CD4-positive, alpha-beta T cell (primary cell): ENCODE measurements at regions not wholly inside any gene's neighbourhood (a gene's known extent, or its start where the extent isn't known, plus 50 kb on each side); places are given as distances from the start of the nearest gene placed in this dataset.

ENCODE experiments used
- ATAC-seq: fragments of 200-7000 bp; cut with Tn5 transposase; one replicate; pipeline ENCODE4 v1.10.0; 2022; ENCODE audit warnings: mild to moderate bottlenecking; ENCODE audit not compliant: poor library complexity
- CTCF ChIA-PET: fragments of 350-600 bp; sonication (Branson Sonifier 250); formaldehyde crosslinking; loops from one replicate; lab custom pipeline; 2021; ENCODE audit warnings: antibody characterized with exemption, inconsistent platforms; lab: Charles Lee
- POLR2A ChIA-PET: fragments of 350-600 bp; sonication (Branson Sonifier 250); formaldehyde crosslinking; loops from one replicate; lab custom pipeline; 2021; ENCODE audit warnings: antibody characterized with exemption, inconsistent platforms; lab: Charles Lee
- DNase-seq, 14 experiments: peaks; one replicate each; pipeline ENCODE4 v3.0.0-alpha.2; 2013 to 2020; ENCODE audit warnings: mixed read lengths in 2 of 14
- H3K27ac ChIP-seq, 2 donors: one replicate each; pipeline versions ENCODE4 v1.5.1 to v1.7.0; 2013; ENCODE audit warnings: low read length in 2 of 2, low read depth in 1 of 2, mild to moderate bottlenecking in 1 of 2
- H3K27me3 ChIP-seq, 2 experiments: 1 replicate in 1 of 2; 2 replicates in 1 of 2; pipeline versions ENCODE4 v1.6.1 to v1.7.0; 2013; ENCODE audit warnings: low read length in 2 of 2, control low read depth in 1 of 2, mild to moderate bottlenecking in 1 of 2, moderate library complexity in 1 of 2; ENCODE audit not compliant: insufficient read depth in 2 of 2, control insufficient read depth in 1 of 2
- H3K36me3 ChIP-seq: one replicate; pipeline ENCODE4 v1.6.1; 2013; ENCODE audit warnings: low read length, control low read depth; ENCODE audit not compliant: insufficient read depth
- H3K4me1 ChIP-seq: one replicate; pipeline ENCODE4 v1.6.1; 2013; ENCODE audit warnings: low read length, control low read depth; ENCODE audit not compliant: insufficient read depth
- H3K4me3 ChIP-seq: one replicate; pipeline ENCODE4 v1.5.1; 2013; ENCODE audit warnings: mild to moderate bottlenecking, low read length, moderate library complexity
- H3K9me3 ChIP-seq, 2 experiments: 1 replicate in 1 of 2; 2 replicates in 1 of 2; pipeline versions ENCODE4 v1.6.1 to v1.7.0; 2013; ENCODE audit warnings: low read length in 2 of 2, mild to moderate bottlenecking in 2 of 2, control low read depth in 1 of 2, moderate library complexity in 1 of 2; ENCODE audit not compliant: control insufficient read depth in 1 of 2, insufficient read depth in 1 of 2
- H3K27ac Mint-ChIP-seq: one replicate; pipeline ENCODE4 v1.8.0; 2020; ENCODE audit warnings: mixed read lengths
- H3K27me3 Mint-ChIP-seq: one replicate; pipeline ENCODE4 v1.8.0; 2021; ENCODE audit warnings: mixed read lengths
- H3K36me3 Mint-ChIP-seq: one replicate; pipeline ENCODE4 v1.8.0; 2021; ENCODE audit warnings: low read depth, mixed read lengths
- H3K4me1 Mint-ChIP-seq: one replicate; pipeline ENCODE4 v1.8.0; 2021; ENCODE audit warnings: low read depth, mixed read lengths
- H3K4me3 Mint-ChIP-seq: one replicate; pipeline ENCODE4 v1.8.0; 2020; ENCODE audit warnings: mild to moderate bottlenecking, mixed read lengths
- H3K9me3 Mint-ChIP-seq: one replicate; pipeline ENCODE4 v1.8.0; 2020; ENCODE audit warnings: mixed read lengths
- intact Hi-C, 2 experiments: fragments of 100-400 bp; cut with DNase I in 1 of 2; cut with micrococcal nuclease in 1 of 2; formaldehyde crosslinking; loops; one replicate each; pipeline versions ENCODE4 v1.15.1 to v1.9.0; 2023 to 2025; cut with DNase I, micrococcal nuclease
- TF ChIP-seq, protein P1 (sequence below): fragments of 200-600 bp; IDR thresholded peaks from one replicate; pipeline ENCODE4 v1.8.0; 2022; ENCODE audit warnings: antibody characterized with exemption, mild to moderate bottlenecking

DNA sequence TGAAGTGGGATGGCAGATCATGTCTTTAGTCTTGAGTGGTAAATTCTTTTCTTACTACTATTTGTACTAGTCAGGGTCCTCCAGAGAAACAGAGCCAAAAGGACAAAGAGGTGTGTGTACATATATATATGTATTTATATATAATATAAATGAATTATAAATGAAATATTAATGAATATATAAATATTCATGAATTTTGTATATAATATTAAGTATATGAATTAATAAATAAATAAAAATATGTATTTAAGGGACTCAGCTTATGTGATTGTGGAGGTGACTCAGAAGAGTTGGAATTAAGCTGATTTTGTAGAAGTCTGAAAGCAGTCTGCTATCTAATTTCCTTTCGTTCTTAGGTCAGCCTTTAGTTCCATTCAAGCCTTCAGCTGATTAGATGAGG, 265.3 kb upstream of the MMS22L start:
- Histone ChIP-seq H3K4me3 (no peak overlapping the region), H3K27me3 (no peaks in the 10 kb centered on the region), H3K36me3 (no peaks in the 10 kb centered on the region), H3K9me3 (no peaks in the 10 kb centered on the region), H3K27ac (no peak overlapping the region), H3K4me1 (no peaks in the 10 kb centered on the region)
- intact Hi-C loops, result no loop called here
- DNase-seq, result no peak
- peaks cover 3% of the 10 kb centered on the region for H3K9me3 Mint-ChIP-seq
- H3K36me3 Mint-ChIP-seq, result no peaks in the 10 kb centered on the region
- ChIA-PET POLR2A (no interaction called here), CTCF (no interaction called here)
- no peaks in the 10 kb centered on the region for H3K27me3 Mint-ChIP-seq
- H3K4me3 Mint-ChIP-seq, result no peak overlapping the region
- TF ChIP-seq, protein P1, sequence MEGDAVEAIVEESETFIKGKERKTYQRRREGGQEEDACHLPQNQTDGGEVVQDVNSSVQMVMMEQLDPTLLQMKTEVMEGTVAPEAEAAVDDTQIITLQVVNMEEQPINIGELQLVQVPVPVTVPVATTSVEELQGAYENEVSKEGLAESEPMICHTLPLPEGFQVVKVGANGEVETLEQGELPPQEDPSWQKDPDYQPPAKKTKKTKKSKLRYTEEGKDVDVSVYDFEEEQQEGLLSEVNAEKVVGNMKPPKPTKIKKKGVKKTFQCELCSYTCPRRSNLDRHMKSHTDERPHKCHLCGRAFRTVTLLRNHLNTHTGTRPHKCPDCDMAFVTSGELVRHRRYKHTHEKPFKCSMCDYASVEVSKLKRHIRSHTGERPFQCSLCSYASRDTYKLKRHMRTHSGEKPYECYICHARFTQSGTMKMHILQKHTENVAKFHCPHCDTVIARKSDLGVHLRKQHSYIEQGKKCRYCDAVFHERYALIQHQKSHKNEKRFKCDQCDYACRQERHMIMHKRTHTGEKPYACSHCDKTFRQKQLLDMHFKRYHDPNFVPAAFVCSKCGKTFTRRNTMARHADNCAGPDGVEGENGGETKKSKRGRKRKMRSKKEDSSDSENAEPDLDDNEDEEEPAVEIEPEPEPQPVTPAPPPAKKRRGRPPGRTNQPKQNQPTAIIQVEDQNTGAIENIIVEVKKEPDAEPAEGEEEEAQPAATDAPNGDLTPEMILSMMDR, result no peak
- ATAC-seq, result no peak
- no peaks in the 10 kb centered on the region for H3K4me1 Mint-ChIP-seq
- no peak overlapping the region for H3K27ac Mint-ChIP-seq

GRCh38 chr6:97557355-97557754, 274.3 kb upstream of the MMS22L start:
- ChIA-PET CTCF (no interaction called here), POLR2A (interaction anchor here (0.5 kb wide), 1 partner anchor 10 kb away, joined by 4 read pairs; no protein-coding TSS in a partner anchor)
- Mint-ChIP-seq H3K4me3 (no peak overlapping the region), H3K9me3 (no peaks in the 10 kb centered on the region), H3K27me3 (no peaks in the 10 kb centered on the region), H3K27ac (no peak overlapping the region), H3K4me1 (no peaks in the 10 kb centered on the region), H3K36me3 (no peaks in the 10 kb centered on the region)
- TF ChIP-seq, protein P1, result no peak
- Histone ChIP-seq H3K9me3 (no peaks in the 10 kb centered on the region), H3K4me3 (no peak overlapping the region), H3K4me1 (no peaks in the 10 kb centered on the region), H3K27me3 (no peaks in the 10 kb centered on the region), H3K36me3 (no peaks in the 10 kb centered on the region), H3K27ac (no peak overlapping the region)
- DNase-seq (no peak), ATAC-seq (no peak)
- intact Hi-C loops, result no loop called here

DNA sequence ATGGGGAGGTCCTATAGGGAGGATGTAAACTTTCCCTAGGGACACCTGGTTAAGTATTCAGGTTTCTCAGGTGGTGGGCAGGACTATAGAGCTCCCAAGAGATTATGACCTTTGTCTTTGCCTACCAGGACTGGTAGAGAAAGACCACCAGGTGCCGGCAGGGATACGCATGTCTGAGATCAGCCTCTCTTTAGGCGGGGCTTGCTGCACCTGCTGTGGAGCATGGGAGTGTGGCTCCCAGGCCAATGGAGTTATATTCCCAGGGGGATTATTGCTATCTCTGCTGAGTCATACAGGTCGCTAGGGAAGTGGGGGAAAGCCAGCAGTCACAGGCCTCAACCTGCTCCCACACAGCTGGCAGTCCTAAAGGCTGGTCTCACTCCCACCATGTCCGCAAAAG, 280.5 kb upstream of the MMS22L start:
- CTCF ChIA-PET, result no interaction called here
- no peaks in the 10 kb centered on the region for H3K4me1 Mint-ChIP-seq
- no peaks in the 10 kb centered on the region for H3K4me1 ChIP-seq

More for the DNA sequence above, 280.5 kb upstream of the MMS22L start:
- Mint-ChIP-seq H3K27me3 (no peaks in the 10 kb centered on the region), H3K4me3 (no peak overlapping the region), H3K27ac (no peak overlapping the region), H3K36me3 (no peaks in the 10 kb centered on the region), H3K9me3 (no peaks in the 10 kb centered on the region)
- no peak overlapping the region for H3K4me3 ChIP-seq
- no peak overlapping the region for H3K27ac ChIP-seq
- ATAC-seq (no peak), DNase-seq (no peak)
- POLR2A ChIA-PET, result no interaction called here
- TF ChIP-seq, protein P1, result no peak
- H3K36me3 ChIP-seq, result no peaks in the 10 kb centered on the region
- H3K9me3 ChIP-seq, result peaks cover 0 to 5% of the 10 kb centered on the region in 2 experiments
- no peaks in the 10 kb centered on the region for H3K27me3 ChIP-seq
- intact Hi-C loops, result no loop called here
